HG03025 (cell line): ENCODE measurements at regions not wholly inside any gene's neighbourhood (a gene's known extent, or its start where the extent isn't known, plus 50 kb on each side); places are given as distances from the start of the nearest gene placed in this dataset.
A peak's percentile ranks its signal among the peaks of the same experiment; 100 is the strongest.

Experiments
- ATAC-seq: cut with Tn5 transposase; IDR thresholded peaks from one replicate; pipeline ENCODE4 v1.9.1; 2021; ENCODE audit warnings: mild to moderate bottlenecking, moderate library complexity; ENCODE audit not compliant: unreplicated experiment, low FRiP score

- no peak for ATAC-seq
Measured at GRCh38 chr5:128870373-128870772, 94.9 kb upstream of the SLC27A6 start.

DNA sequence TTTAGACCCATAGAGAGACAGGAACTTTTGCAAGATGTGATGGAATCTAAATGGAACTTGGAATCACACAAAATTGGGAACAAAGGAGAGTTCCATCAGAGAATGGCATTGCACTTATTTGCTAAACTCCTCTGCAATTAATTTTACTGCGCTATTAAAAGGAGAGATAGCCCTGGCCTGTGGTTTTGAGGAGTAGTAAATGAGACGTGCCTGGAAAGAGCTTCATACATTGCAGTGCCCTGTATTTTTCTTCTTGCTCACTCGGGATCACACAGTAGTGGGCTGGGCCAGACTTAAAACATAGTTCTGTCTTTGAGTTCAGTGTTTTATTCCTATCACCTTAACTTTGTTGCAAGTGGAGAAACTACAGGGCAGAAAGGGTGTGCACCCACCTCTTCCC lies 94.4 kb upstream of the SLC27A6 start:
- no peak for ATAC-seq

- ATAC-seq = no peak
Measured at GRCh38 chr5:128876569-128877382, 88.5 kb upstream of the SLC27A6 start.

DNA sequence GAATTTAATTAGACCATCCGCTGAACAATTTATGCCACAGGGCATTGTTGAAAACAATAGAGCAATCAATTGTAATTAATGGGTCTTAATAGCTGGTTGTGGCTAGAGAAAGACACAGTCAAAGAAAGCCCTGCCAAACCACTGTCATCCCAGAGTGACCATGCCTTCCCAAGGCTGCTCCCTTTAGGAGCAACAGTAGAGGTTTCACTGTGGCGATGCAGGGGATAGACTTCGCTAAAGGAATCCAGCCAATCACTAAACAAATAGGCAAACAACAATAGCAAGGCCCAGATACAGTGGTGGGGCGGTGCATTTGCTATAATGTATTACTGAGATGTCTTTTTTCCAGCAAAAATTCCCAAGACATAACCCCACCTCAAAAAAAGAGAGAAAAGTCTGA lies 87.8 kb upstream of the SLC27A6 start:
- ATAC-seq = no peak

GRCh38 chr5:128881502-128882018 lies 83.7 kb upstream of the SLC27A6 start:
- no peak for ATAC-seq

- ATAC-seq = no peak
Measured at GRCh38 chr5:128885649-128886255, 79.5 kb upstream of the SLC27A6 start.

DNA sequence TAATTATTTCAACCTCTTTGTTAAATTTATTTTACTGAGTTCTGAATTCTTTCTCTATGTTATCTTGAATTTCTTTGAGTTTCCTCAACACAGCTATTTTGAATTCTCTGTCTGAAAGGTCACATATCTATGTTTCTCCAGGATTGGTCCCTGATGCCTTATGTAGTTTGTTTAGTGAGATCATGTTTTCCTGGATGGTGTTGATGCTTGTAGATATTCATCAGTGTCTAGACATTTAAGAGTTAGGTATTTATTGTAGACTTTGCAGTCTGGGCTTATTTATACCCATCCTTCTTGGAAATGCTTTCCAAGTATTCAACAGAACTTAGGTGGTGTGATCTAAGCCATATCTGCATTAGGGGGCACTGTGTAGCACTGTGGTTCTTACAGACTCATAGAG lies 70.2 kb upstream of the SLC27A6 start:
- ATAC-seq = no peak

DNA sequence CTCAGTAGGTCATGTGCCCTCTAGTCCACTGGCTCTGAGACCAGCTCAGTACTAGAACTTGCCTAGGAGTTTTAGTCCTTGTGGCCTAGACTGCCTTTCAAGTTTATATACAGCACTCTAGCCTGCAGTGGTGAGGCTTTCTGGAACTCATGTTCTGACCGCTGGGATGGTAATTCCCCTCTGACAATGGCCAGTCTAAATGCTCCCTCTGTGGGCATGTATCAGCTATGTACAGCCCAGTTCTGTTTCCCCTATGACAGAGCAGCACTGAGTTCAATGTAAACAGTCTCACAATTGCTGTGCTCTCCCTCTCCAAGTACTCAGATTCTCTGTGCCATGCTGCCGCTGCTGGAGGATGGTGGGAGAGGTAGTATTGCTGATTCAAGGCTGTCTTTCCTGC lies 68.6 kb upstream of the SLC27A6 start:
- ATAC-seq = no peak

DNA sequence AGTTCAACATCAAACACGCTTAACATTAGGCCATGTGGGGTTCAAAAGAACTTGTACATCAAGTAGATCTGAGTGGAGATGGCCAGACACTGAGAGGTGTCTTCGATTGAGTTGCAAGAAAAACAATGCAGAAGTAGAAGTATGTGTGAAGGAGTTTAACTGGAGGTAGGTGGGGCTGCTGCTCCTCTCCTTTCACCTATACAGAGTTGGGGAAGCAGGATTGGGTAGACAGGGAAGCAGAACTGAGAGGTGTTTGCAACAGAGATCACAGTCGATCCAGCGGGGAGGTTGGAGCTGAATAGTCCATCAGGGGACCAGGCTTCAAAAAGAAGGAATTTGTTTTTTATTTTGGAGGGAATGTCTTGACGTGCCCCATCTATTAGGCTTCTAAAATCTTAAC lies 61.7 kb upstream of the SLC27A6 start:
- no peak for ATAC-seq

DNA sequence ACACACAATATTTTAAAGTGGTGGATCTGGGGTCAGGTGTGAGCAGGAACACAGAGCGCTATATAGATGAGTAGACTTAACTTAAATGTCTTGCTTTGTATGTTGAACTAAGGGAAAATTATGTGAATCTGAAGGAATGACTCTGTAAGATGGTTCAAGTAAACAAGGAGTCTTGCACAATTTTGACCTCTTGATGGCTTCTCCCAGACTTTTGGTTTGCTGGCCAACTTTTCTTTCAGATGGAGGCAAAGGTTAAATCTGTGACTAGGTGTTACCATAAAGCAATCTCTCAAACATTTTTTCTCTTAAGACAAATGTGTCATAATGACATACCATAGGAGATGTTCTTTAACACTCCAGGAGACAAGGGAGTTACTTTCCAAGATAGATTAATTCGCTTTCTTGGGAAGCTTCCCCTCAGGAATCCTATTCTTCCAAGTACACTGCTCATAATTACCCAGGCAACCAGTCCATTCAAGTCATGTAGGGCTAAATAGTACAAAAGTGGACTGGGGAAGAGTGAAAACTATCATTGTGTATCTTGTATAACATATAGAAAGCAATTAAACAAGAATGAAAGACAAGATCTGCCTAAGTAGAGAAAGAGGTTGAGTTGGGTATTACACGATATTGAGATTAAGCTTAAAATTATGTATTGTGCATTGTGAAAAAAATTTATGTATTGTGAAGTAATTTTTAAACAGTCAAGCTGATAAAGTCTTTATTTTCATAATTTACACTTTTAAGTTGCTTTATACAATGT lies 60.3 kb upstream of the SLC27A6 start:
- ATAC-seq = no peak

DNA sequence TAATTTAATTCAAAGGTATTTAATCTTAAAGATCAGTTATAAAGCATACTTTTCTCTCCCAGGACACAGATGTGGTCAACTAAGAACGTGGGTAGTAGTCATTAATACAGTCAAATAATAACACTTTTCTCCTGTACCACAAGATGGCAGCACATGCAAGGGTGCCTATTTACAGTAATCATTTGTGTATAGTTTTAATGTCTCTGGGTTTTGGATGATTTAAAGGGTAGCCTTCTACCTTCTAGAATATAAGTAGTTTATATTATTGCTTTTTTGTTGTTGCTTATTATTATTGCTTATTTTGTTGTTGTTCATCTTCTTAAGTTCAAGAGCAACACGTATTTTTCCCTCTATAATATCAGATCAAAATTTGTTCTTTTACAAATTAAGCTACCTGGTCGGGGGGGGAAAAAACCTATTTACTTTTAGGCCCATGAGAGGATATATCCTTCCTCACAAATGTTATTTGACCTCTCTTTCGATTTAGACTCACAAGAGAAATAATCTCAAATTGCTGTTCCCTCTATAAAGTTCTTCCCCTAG lies 59.6 kb upstream of the SLC27A6 start:
- peak; percentile 93 for ATAC-seq

DNA sequence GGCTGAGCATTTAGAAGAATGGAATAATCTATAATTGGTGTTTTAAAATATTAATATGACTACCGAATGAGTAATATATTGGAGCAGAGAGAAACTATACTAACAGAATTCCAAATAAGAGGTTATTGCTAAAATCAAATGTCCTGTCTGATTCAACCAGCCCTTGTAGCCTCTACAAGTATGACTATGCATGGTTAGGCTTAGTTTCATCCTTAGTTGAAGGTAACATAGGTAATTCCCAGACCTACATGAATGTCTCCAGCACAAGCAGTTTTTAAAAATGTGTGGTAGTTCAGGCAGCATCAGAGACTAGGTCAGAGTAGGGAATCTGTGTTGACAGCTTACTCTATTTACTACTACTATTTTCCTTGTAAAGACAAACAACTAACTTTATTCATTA lies 51.7 kb upstream of the SLC27A6 start:
- ATAC-seq = no peak
